Fibroblast of the aortic adventitia (primary cell): ENCODE measurements at regions not wholly inside any gene's neighbourhood (a gene's known extent, or its start where the extent isn't known, plus 50 kb on each side); places are given as distances from the start of the nearest gene placed in this dataset.
A peak's percentile ranks its signal among the peaks of the same experiment; 100 is the strongest.

Experiments
- DNase-seq: peaks from one replicate; pipeline ENCODE4 v3.0.0-alpha.2; 2010; ENCODE audit warnings: low read depth
- H3K4me3 ChIP-seq: 2 replicates; pipeline ENCODE4 v1.5.1; 2011; ENCODE audit warnings: low read depth, mild to moderate bottlenecking, control low read depth, low read length, moderate library complexity
- TF ChIP-seq, protein P1 (sequence below): IDR thresholded peaks from 2 replicates; pipeline ENCODE4 v1.5.1; 2011; ENCODE audit warnings: mild to moderate bottlenecking, low read length, control low read depth, inconsistent platforms; ENCODE audit not compliant: insufficient read depth

GRCh38 chr4:163077680-163078079 is 89.0 kb downstream of the NAF1 start:
- no peak for DNase-seq
- TF ChIP-seq, protein P1, sequence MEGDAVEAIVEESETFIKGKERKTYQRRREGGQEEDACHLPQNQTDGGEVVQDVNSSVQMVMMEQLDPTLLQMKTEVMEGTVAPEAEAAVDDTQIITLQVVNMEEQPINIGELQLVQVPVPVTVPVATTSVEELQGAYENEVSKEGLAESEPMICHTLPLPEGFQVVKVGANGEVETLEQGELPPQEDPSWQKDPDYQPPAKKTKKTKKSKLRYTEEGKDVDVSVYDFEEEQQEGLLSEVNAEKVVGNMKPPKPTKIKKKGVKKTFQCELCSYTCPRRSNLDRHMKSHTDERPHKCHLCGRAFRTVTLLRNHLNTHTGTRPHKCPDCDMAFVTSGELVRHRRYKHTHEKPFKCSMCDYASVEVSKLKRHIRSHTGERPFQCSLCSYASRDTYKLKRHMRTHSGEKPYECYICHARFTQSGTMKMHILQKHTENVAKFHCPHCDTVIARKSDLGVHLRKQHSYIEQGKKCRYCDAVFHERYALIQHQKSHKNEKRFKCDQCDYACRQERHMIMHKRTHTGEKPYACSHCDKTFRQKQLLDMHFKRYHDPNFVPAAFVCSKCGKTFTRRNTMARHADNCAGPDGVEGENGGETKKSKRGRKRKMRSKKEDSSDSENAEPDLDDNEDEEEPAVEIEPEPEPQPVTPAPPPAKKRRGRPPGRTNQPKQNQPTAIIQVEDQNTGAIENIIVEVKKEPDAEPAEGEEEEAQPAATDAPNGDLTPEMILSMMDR: no peak
- no peak overlapping the region for H3K4me3 ChIP-seq

DNA sequence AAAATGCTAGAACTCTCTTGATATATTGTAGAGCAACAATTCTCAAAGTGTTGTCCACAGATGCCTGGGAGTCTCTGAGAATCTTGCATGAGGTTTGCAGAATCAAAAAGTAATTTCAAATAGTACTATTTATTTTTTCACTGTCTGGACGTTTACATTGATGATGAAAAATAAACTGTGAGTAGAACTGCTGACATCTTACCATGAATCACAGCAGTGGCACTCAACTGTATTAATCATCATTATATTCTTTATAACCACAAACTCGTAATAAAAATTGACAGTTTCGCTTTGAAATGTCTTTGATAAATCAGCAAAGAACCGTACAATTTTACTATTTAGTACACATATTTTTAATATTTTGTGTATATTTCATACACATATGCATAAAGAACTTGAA is 94.5 kb downstream of the NAF1 start:
- TF ChIP-seq, protein P1: no peak
- no peak overlapping the region for H3K4me3 ChIP-seq
- DNase-seq: no peak

- TF ChIP-seq, protein P1: no peak
These were observed 95.4 kb downstream of the NAF1 start for GRCh38 chr4:163071308-163071707.

DNA sequence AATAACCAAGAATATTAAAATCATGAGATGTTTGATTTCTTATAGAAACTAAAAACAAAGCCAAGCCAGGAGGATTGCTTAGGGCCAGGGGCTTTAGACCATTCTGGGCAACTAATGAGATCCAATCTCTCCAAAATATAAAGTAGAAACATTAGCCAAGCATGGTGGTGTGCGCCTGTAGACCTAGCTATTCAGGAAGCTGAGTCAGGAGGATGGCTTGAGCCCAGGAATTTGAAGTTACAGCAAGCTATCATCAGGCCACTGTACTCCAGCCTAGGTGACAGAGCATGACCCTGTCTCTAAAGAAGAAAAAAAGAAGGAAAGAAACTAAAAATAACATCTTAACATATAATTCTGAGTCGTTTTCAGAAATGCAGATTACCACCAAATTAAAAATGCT is 96.7 kb downstream of the NAF1 start:
- H3K4me3 ChIP-seq: no peak overlapping the region
- no peak for DNase-seq
- TF ChIP-seq, protein P1: no peak

More at GRCh38 chr4:163071308-163071707, 95.4 kb downstream of the NAF1 start:
- DNase-seq: no peak
- H3K4me3 ChIP-seq: no peak overlapping the region

GRCh38 chr4:163063891-163064290 is 102.8 kb downstream of the NAF1 start:
- TF ChIP-seq, protein P1: no peak
- no peak for DNase-seq
- no peak overlapping the region for H3K4me3 ChIP-seq

DNA sequence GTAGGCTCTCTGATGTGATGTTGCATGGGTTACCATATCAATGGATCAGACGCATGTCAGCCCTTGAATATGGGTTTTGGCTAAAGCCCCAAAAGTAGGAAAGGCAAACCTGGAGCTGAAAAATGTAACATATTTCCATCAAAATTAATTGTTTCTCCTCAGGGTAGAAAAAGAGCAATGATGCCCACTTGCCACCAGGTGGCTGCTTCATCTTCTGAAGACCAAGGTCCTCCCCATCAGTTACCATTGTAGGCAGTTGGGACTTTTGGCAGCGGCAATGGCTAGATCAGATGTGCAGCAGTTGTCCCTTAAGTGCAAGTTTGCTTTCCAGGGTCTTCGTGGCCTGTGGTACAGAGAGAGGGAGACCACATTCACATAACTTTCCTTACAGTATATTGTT is 118.2 kb downstream of the NAF1 start:
- DNase-seq: peak; percentile 4
- TF ChIP-seq, protein P1: peak; percentile 31
- H3K4me3 ChIP-seq: no peak overlapping the region

- TF ChIP-seq, protein P1: no peak
- DNase-seq: no peak
- H3K4me3 ChIP-seq: no peak overlapping the region
These were observed 124.4 kb downstream of the NAF1 start for GRCh38 chr4:163042306-163042705.
